ENCODE measurements at regions not wholly inside any gene's neighbourhood (a gene's known extent, or its start where the extent isn't known, plus 50 kb on each side); places are given as distances from the start of the nearest gene placed in this dataset.

DNA sequence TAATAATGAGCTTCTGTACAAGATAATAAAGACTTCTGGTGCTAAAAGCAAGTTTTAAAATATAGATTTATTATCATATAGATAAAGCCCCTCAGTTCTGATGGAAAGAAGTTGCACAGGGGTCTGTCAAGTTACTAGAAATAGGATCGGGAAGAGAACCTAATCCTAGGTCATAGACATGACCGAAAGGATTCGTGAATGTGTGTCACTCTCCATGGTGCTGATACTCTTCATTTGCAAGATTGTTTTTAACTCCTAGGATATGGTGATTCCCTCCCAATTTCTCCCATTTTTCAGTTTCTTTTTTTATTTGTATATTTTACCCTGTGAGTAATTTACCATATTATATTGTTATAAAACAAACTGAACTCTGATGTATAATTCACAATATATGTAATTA lies 58.9 kb upstream of the CTNNA2 start:
- H3K4me3 ChIP-seq (ENCODE audit: low read depth, low read length), result no peak overlapping the region
- TF ChIP-seq, protein P1, sequence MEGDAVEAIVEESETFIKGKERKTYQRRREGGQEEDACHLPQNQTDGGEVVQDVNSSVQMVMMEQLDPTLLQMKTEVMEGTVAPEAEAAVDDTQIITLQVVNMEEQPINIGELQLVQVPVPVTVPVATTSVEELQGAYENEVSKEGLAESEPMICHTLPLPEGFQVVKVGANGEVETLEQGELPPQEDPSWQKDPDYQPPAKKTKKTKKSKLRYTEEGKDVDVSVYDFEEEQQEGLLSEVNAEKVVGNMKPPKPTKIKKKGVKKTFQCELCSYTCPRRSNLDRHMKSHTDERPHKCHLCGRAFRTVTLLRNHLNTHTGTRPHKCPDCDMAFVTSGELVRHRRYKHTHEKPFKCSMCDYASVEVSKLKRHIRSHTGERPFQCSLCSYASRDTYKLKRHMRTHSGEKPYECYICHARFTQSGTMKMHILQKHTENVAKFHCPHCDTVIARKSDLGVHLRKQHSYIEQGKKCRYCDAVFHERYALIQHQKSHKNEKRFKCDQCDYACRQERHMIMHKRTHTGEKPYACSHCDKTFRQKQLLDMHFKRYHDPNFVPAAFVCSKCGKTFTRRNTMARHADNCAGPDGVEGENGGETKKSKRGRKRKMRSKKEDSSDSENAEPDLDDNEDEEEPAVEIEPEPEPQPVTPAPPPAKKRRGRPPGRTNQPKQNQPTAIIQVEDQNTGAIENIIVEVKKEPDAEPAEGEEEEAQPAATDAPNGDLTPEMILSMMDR (IDR thresholded peaks at IDR 0.05; ENCODE audit: low read depth, low read length), result no peak

DNA sequence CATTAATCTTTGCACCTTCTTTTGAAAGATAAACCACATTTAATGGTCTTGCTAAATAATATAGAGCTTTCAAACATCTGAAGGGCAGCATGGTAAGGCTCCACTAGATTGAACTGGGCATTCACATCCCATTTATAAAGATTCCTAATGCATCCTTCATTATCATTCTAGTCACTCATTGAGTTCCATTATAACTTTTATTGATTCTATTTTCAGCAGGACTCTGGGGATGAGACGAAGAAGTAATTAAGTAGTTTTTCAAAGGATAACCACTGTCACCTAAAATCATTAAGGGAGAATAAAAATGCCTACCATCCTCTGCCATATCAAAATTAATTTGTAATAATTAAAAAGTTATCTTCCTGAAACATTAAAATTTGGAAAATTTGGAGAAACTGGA lies 60.2 kb upstream of the CTNNA2 start:
- TF ChIP-seq, protein P1 (IDR thresholded peaks at IDR 0.05; ENCODE audit: low read depth, low read length), result no peak
- H3K4me3 ChIP-seq (ENCODE audit: low read depth, low read length), result no peak overlapping the region

DNA sequence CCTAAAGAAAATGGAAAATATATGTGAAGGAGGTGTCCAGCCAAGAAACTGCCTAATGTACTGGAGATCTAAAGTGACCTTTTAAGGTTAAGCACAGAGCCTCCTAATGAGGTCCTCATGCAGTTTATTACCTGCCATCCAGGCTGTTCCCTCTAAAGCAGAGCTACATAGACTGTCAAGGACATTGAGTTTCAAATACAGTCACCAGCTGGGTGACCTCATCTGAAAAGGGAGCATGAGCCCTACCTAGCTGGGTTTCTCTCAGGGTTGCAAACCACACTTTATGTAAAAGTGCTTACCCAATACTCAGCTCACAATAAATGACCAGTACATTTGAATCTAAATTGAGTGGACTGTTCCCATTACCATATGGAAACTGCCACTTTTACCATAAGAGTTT lies 65.4 kb upstream of the CTNNA2 start:
- H3K4me3 ChIP-seq (ENCODE audit: low read depth, low read length), result no peak overlapping the region
- TF ChIP-seq, protein P1 (IDR thresholded peaks at IDR 0.05; ENCODE audit: low read depth, low read length), result no peak

DNA sequence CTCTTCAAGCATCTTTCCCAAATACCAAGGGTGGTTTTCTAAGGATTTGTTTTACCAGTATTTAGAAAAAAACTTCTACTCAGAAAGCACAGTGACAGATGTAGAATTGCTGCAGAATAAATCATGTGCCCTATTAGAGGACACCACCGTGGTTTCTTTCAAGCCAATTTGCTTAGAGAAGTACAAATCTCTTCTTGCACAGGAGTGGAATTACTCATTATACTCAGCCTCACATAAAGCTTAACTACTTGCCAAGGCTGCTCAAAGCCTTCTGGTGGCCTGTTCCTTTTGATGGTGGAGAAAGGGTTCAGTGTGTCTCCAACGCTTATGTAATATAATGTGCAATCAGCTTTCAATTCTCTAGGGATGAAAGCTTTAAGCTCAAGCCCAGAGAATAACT lies 66.5 kb upstream of the CTNNA2 start:
- TF ChIP-seq, protein P1 (IDR thresholded peaks at IDR 0.05; ENCODE audit: low read depth, low read length), result no peak
- H3K4me3 ChIP-seq (ENCODE audit: low read depth, low read length), result no peak overlapping the region

DNA sequence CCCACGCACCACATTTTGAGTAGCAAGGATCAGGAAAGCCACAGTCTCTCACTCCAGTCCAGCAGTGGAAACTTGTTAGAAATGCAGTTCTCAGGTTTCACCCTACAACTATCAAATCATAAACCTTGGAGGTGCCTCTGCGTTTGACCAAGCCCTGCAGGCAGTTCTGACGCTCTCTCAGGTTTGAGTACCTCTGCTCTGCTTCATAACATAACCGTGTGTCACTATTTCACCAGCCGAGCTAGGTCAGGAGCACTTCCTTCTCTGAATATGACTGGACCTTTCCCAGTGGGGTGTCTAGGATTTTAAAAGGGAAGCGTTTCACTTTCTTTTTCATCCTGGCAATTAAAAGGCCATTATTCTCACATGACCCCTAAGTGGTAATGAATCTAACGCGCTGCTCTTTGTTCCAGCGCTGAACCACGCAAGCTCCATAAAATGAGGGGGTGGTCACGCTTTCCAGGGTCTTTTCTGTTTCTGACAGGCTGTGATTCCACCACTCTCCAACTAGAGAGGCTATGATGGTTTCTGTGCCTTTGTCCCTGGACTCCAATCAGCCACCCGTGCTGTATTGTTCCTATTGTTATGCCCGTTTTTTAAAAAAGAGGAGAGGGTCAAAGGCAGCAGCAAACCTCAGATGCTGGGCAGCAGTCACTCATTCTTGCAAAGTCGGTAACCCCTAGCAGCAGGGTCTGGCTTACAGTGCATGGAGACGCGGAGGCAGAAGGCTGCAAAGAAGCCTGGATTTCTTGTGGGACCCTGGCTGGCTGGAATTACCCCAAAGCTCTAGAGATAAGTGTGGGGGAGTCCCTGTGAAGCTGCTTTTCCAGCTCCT lies 75.2 kb upstream of the CTNNA2 start:
- no peak overlapping the region for H3K4me3 ChIP-seq (ENCODE audit: low read depth, low read length)
- TF ChIP-seq, protein P1 (IDR thresholded peaks at IDR 0.05; ENCODE audit: low read depth, low read length), result no peak

DNA sequence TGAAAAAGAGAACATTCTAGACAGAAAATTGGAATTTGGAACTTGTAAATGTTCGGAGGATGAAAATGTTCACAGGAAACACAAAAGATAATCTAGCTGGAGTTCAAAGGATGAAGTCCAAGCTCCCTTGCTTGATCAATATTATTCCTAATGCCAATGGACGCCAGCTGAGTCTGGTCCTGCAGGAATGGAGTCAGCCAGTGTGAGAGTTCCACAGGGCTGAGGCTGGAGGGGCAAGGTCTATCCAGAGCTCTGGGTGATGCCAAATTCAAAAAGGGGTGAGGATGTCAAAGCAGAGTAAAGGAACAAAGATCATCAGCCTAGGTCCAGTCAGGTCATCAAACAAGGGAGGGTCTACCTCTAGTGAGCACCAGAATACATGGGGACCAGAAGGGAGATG lies 78.5 kb upstream of the CTNNA2 start:
- TF ChIP-seq, protein P1 (IDR thresholded peaks at IDR 0.05; ENCODE audit: low read depth, low read length), result no peak
- H3K4me3 ChIP-seq (ENCODE audit: low read depth, low read length), result no peak overlapping the region

DNA sequence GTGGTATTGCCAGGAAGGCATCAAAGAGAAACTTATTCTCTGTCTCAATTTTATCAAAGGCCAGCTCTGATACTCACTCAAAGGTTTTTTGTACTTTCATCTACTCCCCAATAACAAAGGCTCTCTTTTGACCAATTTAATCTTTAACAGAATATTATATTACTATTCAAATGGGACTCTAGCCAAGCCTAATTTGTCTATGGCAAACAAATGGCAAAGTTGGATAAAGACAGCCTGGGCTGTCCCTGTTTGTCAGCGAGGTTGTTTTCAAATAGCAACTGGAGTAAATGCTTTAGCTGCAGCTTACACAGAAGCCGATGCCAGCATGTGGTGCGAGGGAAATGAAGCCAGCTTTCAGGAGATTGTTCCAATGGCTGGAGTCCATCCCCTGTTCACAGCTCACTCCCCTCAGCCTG lies 80.1 kb upstream of the CTNNA2 start:
- no peak overlapping the region for H3K4me3 ChIP-seq (ENCODE audit: low read depth, low read length)
- TF ChIP-seq, protein P1 (IDR thresholded peaks at IDR 0.05; ENCODE audit: low read depth, low read length), result no peak
